Uterus (tissue), 3 donors: ENCODE measurements at regions not wholly inside any gene's neighbourhood (a gene's known extent, or its start where the extent isn't known, plus 50 kb on each side); places are given as distances from the start of the nearest gene placed in this dataset.

Experiments
- DNase-seq, 2 donors: peaks; one replicate each; pipeline ENCODE4 v3.0.0-alpha.2; 2019 to 2020
- H3K27ac ChIP-seq, 2 donors: fragments of 200-600 bp; sonication (generic); 1 replicate in 1 of 2; 2 replicates in 1 of 2; pipeline ENCODE4 v1.5.1; 2016 to 2018
- H3K27me3 ChIP-seq, 2 donors: fragments of 200-600 bp; sonication (generic); one replicate each; pipeline ENCODE4 v1.5.1; 2018 to 2019; ENCODE audit warnings: control low read depth in 1 of 2
- H3K36me3 ChIP-seq, 2 donors: fragments of 200-600 bp; sonication (generic); one replicate each; pipeline ENCODE4 v1.5.1; 2019; ENCODE audit warnings: control low read depth in 1 of 2
- H3K4me1 ChIP-seq, 2 donors: fragments of 200-600 bp; sonication (generic); one replicate each; pipeline ENCODE4 v1.5.1; 2018 to 2019; ENCODE audit warnings: control low read depth in 1 of 2
- H3K4me3 ChIP-seq, 2 donors: fragments of 200-600 bp; sonication (generic); 1 replicate in 1 of 2; 2 replicates in 1 of 2; pipeline ENCODE4 v1.5.1; 2018 to 2019; ENCODE audit warnings: mild to moderate bottlenecking in 1 of 2
- H3K9me3 ChIP-seq, 2 donors: fragments of 200-600 bp; sonication (generic); one replicate each; pipeline ENCODE4 v1.5.1; 2019; ENCODE audit warnings: control low read depth in 1 of 2
- POLR2A ChIP-seq, 2 donors: fragments of 450-650 bp; IDR thresholded peaks; one replicate each; pipeline ENCODE4 v1.6.1; 2016; ENCODE audit warnings: antibody characterized with exemption in 2 of 2, mild to moderate bottlenecking in 1 of 2, moderate library complexity in 1 of 2
- intact Hi-C: fragments of 100-400 bp; cut with DNase I; formaldehyde crosslinking; loops from one replicate; pipeline ENCODE4 v1.15.1; 2023; ENCODE audit warnings: low total_unique reads
- TF ChIP-seq, protein P1 (sequence below), 4 experiments: fragments of 200-600 bp in 2 of 4; fragments of 450-650 bp in 2 of 4; sonication (generic) in 2 of 4; IDR thresholded peaks; one replicate each; pipeline ENCODE4 v1.5.1; 2016 to 2019; ENCODE audit warnings: antibody characterized with exemption in 4 of 4, mild to moderate bottlenecking in 2 of 4, moderate library complexity in 1 of 4
- donor health status: DM: yes; HTN: yes; CAD: no.

DNA sequence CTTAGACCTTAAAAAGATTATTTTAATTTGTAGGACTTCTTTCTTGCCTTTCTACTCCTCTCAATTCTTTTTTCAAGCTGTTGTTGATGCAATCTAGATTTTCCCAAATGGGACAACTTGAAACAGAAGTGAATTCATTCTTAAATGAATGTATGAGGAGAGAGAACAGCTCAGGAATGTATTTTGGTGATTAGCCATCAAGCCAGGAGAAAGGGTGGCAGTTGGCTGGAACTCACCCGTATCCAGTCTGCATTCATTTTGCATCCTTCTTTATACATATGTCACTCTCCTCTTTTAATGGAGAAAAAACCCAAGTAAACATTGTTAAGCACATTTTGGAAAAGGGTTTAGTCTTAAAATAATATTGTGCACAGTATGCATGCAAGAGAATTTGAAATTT is 251.3 kb downstream of the REEP3 start:
- Histone ChIP-seq H3K4me3 (no peak overlapping the region), H3K27me3 (no peaks in the 10 kb centered on the region), H3K36me3 (no peaks in the 10 kb centered on the region), H3K4me1 (no peaks in the 10 kb centered on the region), H3K9me3 (no peaks in the 10 kb centered on the region), H3K27ac (no peak overlapping the region)
- intact Hi-C loops, result no loop called here
- no peak for TF ChIP-seq POLR2A (IDR thresholded peaks at IDR 0.05)
- TF ChIP-seq, protein P1, sequence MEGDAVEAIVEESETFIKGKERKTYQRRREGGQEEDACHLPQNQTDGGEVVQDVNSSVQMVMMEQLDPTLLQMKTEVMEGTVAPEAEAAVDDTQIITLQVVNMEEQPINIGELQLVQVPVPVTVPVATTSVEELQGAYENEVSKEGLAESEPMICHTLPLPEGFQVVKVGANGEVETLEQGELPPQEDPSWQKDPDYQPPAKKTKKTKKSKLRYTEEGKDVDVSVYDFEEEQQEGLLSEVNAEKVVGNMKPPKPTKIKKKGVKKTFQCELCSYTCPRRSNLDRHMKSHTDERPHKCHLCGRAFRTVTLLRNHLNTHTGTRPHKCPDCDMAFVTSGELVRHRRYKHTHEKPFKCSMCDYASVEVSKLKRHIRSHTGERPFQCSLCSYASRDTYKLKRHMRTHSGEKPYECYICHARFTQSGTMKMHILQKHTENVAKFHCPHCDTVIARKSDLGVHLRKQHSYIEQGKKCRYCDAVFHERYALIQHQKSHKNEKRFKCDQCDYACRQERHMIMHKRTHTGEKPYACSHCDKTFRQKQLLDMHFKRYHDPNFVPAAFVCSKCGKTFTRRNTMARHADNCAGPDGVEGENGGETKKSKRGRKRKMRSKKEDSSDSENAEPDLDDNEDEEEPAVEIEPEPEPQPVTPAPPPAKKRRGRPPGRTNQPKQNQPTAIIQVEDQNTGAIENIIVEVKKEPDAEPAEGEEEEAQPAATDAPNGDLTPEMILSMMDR (IDR thresholded peaks at IDR 0.05), result no peak
- DNase-seq, result no peak

DNA sequence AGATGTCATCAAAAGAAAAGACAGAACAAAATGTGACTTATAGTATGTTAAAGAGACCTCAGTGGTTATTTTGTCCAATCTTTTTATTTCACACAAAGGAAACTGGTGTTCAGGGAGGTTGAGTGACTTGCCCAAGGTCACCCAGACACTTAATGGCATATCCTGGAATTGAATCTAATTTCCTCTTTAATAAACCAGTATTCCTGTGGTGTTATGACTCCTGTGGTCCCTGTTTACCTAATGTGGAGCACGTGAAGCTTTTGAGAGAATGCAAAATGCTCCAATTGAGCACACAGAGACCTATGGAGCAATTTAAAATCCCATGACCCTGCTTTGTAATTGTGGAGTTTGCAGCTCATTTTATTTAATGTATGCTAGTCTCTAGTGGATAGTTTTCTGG is 251.9 kb downstream of the REEP3 start:
- Histone ChIP-seq H3K36me3 (no peaks in the 10 kb centered on the region), H3K27me3 (no peaks in the 10 kb centered on the region), H3K4me1 (no peaks in the 10 kb centered on the region), H3K4me3 (no peak overlapping the region), H3K27ac (no peak overlapping the region), H3K9me3 (no peaks in the 10 kb centered on the region)
- TF ChIP-seq POLR2A (IDR thresholded peaks at IDR 0.05), result no peak
- TF ChIP-seq, protein P1 (IDR thresholded peaks at IDR 0.05), result no peak
- no peak for DNase-seq
- intact Hi-C loops, result no loop called here

DNA sequence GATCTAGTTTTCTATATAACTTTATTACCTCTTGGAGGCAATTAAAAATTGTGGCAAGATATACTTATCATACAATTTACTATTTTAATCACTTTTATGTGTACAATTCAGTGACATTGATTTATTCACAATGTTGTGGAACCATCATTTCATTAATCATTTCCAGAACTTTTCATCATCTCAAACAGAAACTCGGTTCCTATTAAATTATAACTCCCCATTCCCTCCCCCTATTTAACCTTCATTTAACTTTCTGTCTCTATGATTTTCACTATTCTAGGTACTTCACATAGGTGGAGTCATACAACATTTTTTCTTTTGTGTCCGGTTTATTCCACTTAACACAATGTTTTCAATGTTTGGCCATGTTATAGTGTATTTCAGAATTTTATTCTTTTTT is 252.8 kb downstream of the REEP3 start:
- no peak for TF ChIP-seq POLR2A (IDR thresholded peaks at IDR 0.05)
- TF ChIP-seq, protein P1 (IDR thresholded peaks at IDR 0.05), result no peak
- no peaks in the 10 kb centered on the region for H3K9me3 ChIP-seq
- intact Hi-C loops, result no loop called here
- H3K4me3 ChIP-seq, result no peak overlapping the region
- no peaks in the 10 kb centered on the region for H3K36me3 ChIP-seq
- no peak overlapping the region for H3K27ac ChIP-seq
- no peaks in the 10 kb centered on the region for H3K27me3 ChIP-seq
- no peak for DNase-seq
- no peaks in the 10 kb centered on the region for H3K4me1 ChIP-seq

DNA sequence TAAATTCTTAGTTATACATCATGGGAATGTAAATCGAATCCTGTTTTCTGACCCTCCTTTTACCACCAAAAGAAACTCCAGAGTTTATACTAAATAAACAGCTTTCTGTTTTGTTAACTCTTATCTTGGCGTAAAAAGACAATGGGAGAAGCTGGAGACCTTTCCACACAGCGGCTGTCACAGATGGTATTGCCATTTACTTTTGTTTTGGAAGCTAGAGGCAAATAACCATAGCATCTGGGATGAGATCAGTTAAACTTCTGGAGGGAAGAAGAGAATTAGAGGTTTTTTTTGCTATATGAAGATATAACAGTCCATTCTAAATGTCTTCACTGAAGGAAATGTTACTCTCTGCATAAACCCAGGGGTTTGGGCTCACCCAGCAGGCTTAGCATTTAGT is 258.9 kb downstream of the REEP3 start:
- Histone ChIP-seq H3K4me3 (no peak overlapping the region), H3K9me3 (no peaks in the 10 kb centered on the region), H3K36me3 (no peaks in the 10 kb centered on the region), H3K4me1 (no peaks in the 10 kb centered on the region), H3K27ac (no peak overlapping the region), H3K27me3 (no peaks in the 10 kb centered on the region)
- no peak for DNase-seq
- intact Hi-C loops, result no loop called here
- TF ChIP-seq, protein P1 (IDR thresholded peaks at IDR 0.05), result no peak
- no peak for TF ChIP-seq POLR2A (IDR thresholded peaks at IDR 0.05)

DNA sequence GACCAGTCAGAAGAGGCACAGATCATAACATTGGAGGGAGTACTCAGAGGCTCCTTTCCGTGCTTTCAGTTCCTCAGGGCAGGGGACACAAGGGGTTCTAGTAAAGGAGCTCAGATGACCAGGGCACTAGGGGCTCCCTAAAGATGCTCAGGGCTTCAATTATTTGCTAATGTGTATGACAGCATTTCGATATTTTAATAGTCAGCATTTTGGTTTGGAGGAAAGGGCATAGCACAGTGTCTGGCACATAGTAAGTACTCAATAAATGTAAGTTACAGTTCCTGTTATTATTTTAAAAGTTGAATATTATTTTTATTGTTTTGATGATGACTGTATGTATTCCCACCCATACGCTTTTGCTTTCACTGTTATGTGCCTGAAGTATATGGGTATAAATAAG is 260.0 kb downstream of the REEP3 start:
- no peak overlapping the region for H3K27ac ChIP-seq
- no peak for DNase-seq
- no peak overlapping the region for H3K4me3 ChIP-seq
- H3K4me1 ChIP-seq, result no peaks in the 10 kb centered on the region
- no peaks in the 10 kb centered on the region for H3K36me3 ChIP-seq
- no peaks in the 10 kb centered on the region for H3K27me3 ChIP-seq
- intact Hi-C loops, result no loop called here
- TF ChIP-seq, protein P1 (IDR thresholded peaks at IDR 0.05), result no peak
- no peak for TF ChIP-seq POLR2A (IDR thresholded peaks at IDR 0.05)
- H3K9me3 ChIP-seq, result no peaks in the 10 kb centered on the region
